ENCODE measurements at regions not wholly inside any gene's neighbourhood (a gene's known extent, or its start where the extent isn't known, plus 50 kb on each side); places are given as distances from the start of the nearest gene placed in this dataset.

DNA sequence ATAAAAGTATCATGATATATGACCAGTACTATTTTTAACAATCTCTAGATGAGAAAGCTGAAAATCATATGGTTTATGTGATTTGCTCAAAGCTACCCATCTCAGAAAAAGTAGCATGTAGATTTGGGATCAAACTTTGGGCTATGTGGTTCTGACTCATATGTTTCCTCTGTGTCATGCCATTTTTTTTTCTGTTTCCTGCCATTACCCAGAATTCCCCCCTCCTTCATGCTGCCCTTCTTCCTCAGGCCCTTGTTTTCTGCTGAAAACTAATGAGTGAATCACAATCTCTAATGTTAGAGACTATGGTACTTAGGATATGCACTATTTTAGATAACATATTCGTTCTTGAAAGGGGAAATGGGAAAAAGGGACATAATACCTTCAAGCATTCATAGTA, 80.7 kb downstream of the JRKL start:
- TF ChIP-seq, protein P1, sequence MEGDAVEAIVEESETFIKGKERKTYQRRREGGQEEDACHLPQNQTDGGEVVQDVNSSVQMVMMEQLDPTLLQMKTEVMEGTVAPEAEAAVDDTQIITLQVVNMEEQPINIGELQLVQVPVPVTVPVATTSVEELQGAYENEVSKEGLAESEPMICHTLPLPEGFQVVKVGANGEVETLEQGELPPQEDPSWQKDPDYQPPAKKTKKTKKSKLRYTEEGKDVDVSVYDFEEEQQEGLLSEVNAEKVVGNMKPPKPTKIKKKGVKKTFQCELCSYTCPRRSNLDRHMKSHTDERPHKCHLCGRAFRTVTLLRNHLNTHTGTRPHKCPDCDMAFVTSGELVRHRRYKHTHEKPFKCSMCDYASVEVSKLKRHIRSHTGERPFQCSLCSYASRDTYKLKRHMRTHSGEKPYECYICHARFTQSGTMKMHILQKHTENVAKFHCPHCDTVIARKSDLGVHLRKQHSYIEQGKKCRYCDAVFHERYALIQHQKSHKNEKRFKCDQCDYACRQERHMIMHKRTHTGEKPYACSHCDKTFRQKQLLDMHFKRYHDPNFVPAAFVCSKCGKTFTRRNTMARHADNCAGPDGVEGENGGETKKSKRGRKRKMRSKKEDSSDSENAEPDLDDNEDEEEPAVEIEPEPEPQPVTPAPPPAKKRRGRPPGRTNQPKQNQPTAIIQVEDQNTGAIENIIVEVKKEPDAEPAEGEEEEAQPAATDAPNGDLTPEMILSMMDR (IDR thresholded peaks at IDR 0.05): no peak
- TF ChIP-seq EZH2 (IDR thresholded peaks at IDR 0.05): no peak
